Progenitor cell of endocrine pancreas (in vitro differentiated cells): ENCODE measurements at regions not wholly inside any gene's neighbourhood (a gene's known extent, or its start where the extent isn't known, plus 50 kb on each side); places are given as distances from the start of the nearest gene placed in this dataset.

Experiments
- DNase-seq: peaks from one replicate; pipeline ENCODE4 v3.0.0; 2021; ENCODE audit warnings: low spot score; ENCODE audit not compliant: unreplicated experiment
- H3K27ac Mint-ChIP-seq: 2 replicates; pipeline ENCODE4 v1.8.0; 2021; ENCODE audit warnings: mild to moderate bottlenecking, moderate library complexity, mixed read lengths
- H3K27me3 Mint-ChIP-seq: 2 replicates; pipeline ENCODE4 v1.8.0; 2021; ENCODE audit warnings: mixed read lengths
- H3K36me3 Mint-ChIP-seq: 2 replicates; pipeline ENCODE4 v1.8.0; 2022; ENCODE audit warnings: mixed read lengths; ENCODE audit not compliant: insufficient read depth
- H3K4me1 Mint-ChIP-seq: 2 replicates; pipeline ENCODE4 v1.8.0; 2021; ENCODE audit warnings: low read depth, mixed read lengths
- H3K4me3 Mint-ChIP-seq: 2 replicates; pipeline ENCODE4 v1.8.0; 2021; ENCODE audit warnings: low read depth, mild to moderate bottlenecking, moderate library complexity, mixed read lengths
- H3K9me3 Mint-ChIP-seq: 2 replicates; pipeline ENCODE4 v1.8.0; 2021; ENCODE audit warnings: low read depth, mixed read lengths
- CTCF ChIP-seq: fragments of 200-600 bp; sonication (generic); IDR thresholded peaks from one replicate; pipeline ENCODE4 v1.5.0; 2021; ENCODE audit warnings: antibody characterized with exemption, mild to moderate bottlenecking; ENCODE audit not compliant: unreplicated experiment

- Mint-ChIP-seq H3K4me1 (no peaks in the 10 kb centered on the region), H3K9me3 (no peaks in the 10 kb centered on the region), H3K27ac (no peak overlapping the region), H3K4me3 (no peak overlapping the region), H3K27me3 (peaks cover 31% of the 10 kb centered on the region), H3K36me3 (no peaks in the 10 kb centered on the region)
- DNase-seq = no peak
- no peak for TF ChIP-seq CTCF
Measured at GRCh38 chr9:74391816-74392215, 105.3 kb upstream of the RORB start.

- H3K27ac Mint-ChIP-seq = no peak overlapping the region
- no peak for DNase-seq
- TF ChIP-seq CTCF = no peak
- peaks cover 5% of the 10 kb centered on the region for H3K4me1 Mint-ChIP-seq
- peaks cover 11% of the 10 kb centered on the region for H3K27me3 Mint-ChIP-seq
- no peak overlapping the region for H3K4me3 Mint-ChIP-seq
- H3K36me3 Mint-ChIP-seq = no peaks in the 10 kb centered on the region
- peaks cover 11% of the 10 kb centered on the region for H3K9me3 Mint-ChIP-seq
Measured at GRCh38 chr9:74403581-74403980, 93.6 kb upstream of the RORB start.

GRCh38 chr9:74404620-74405019 is 92.5 kb upstream of the RORB start:
- H3K36me3 Mint-ChIP-seq = no peaks in the 10 kb centered on the region
- H3K27me3 Mint-ChIP-seq = peaks cover 11% of the 10 kb centered on the region
- no peak for TF ChIP-seq CTCF
- no peak for DNase-seq
- no peaks in the 10 kb centered on the region for H3K4me1 Mint-ChIP-seq
- peaks cover 11% of the 10 kb centered on the region for H3K9me3 Mint-ChIP-seq
- H3K4me3 Mint-ChIP-seq = no peak overlapping the region
- H3K27ac Mint-ChIP-seq = no peak overlapping the region

GRCh38 chr9:74407166-74407565 is 90.0 kb upstream of the RORB start:
- Mint-ChIP-seq H3K27me3 (peaks cover 9% of the 10 kb centered on the region), H3K27ac (no peak overlapping the region), H3K9me3 (peaks cover 10% of the 10 kb centered on the region), H3K4me3 (no peak overlapping the region), H3K36me3 (no peaks in the 10 kb centered on the region), H3K4me1 (no peaks in the 10 kb centered on the region)
- TF ChIP-seq CTCF = no peak
- DNase-seq = no peak

- no peaks in the 10 kb centered on the region for H3K36me3 Mint-ChIP-seq
- DNase-seq = no peak
Measured at GRCh38 chr9:74412236-74412979, 84.7 kb upstream of the RORB start.

More at GRCh38 chr9:74412236-74412979, 84.7 kb upstream of the RORB start:
- no peaks in the 10 kb centered on the region for H3K4me1 Mint-ChIP-seq
- no peak overlapping the region for H3K27ac Mint-ChIP-seq
- H3K9me3 Mint-ChIP-seq = no peaks in the 10 kb centered on the region
- H3K27me3 Mint-ChIP-seq = peaks cover 2% of the 10 kb centered on the region
- H3K4me3 Mint-ChIP-seq = no peak overlapping the region
- TF ChIP-seq CTCF = no peak
